ENCODE measurements at regions not wholly inside any gene's neighbourhood (a gene's known extent, or its start where the extent isn't known, plus 50 kb on each side); places are given as distances from the start of the nearest gene placed in this dataset.
"Not testable (repeated sequence)": the region's sequence is repeated elsewhere in the genome, so short reads cannot be mapped to it uniquely, and the experiment has no call there.

- Histone ChIP-seq H3K27me3 (no peaks in the 10 kb centered on the region), H3K27ac (no peak overlapping the region), H3K9me3 (no peaks in the 10 kb centered on the region), H3K4me1 (peaks cover 0 to 9% of the 10 kb centered on the region in 2 donors), H3K4me3 (no peak overlapping the region), H3K36me3 (no peaks in the 10 kb centered on the region)
- TF ChIP-seq CTCF (IDR thresholded peaks at IDR 0.05): no peak
- DNase-seq (ENCODE audit: low spot score): no peak
These were observed 60.9 kb upstream of the BMAL1 start for GRCh38 chr11:13216711-13217075.

- not testable (repeated sequence) for H3K4me1 ChIP-seq; H3K9me3 ChIP-seq; DNase-seq (ENCODE audit: low spot score); H3K27me3 ChIP-seq; H3K27ac ChIP-seq; H3K36me3 ChIP-seq; H3K4me3 ChIP-seq
These were observed 58.9 kb upstream of the BMAL1 start for GRCh38 chr11:13218685-13219084.

GRCh38 chr11:13220148-13220547 is 57.4 kb upstream of the BMAL1 start:
- DNase-seq (ENCODE audit: low spot score): no peak
- Histone ChIP-seq H3K27me3 (no peaks in the 10 kb centered on the region), H3K27ac (no peak overlapping the region), H3K4me3 (no peak overlapping the region), H3K4me1 (peaks cover 0 to 9% of the 10 kb centered on the region in 2 donors), H3K9me3 (no peaks in the 10 kb centered on the region), H3K36me3 (no peaks in the 10 kb centered on the region)
- TF ChIP-seq CTCF (IDR thresholded peaks at IDR 0.05): no peak

GRCh38 chr11:13221722-13222121 is 55.9 kb upstream of the BMAL1 start:
- H3K27me3 ChIP-seq: no peaks in the 10 kb centered on the region
- no peaks in the 10 kb centered on the region for H3K9me3 ChIP-seq
- H3K4me3 ChIP-seq: no peak overlapping the region
- H3K27ac ChIP-seq: no peak overlapping the region
- no peak for DNase-seq (ENCODE audit: low spot score)
- peaks cover 0 to under 1% of the 10 kb centered on the region in 2 donors for H3K4me1 ChIP-seq
- no peak for TF ChIP-seq CTCF (IDR thresholded peaks at IDR 0.05)
- no peaks in the 10 kb centered on the region for H3K36me3 ChIP-seq

GRCh38 chr11:13222285-13222684 is 55.3 kb upstream of the BMAL1 start:
- Histone ChIP-seq H3K4me3 (no peak overlapping the region), H3K36me3 (no peaks in the 10 kb centered on the region), H3K9me3 (no peaks in the 10 kb centered on the region)

GRCh38 chr11:13223112-13223511 is 54.5 kb upstream of the BMAL1 start:
- Histone ChIP-seq H3K4me1 (no peaks in the 10 kb centered on the region), H3K27me3 (no peaks in the 10 kb centered on the region), H3K27ac (no peak overlapping the region), H3K4me3 (no peak overlapping the region), H3K9me3 (no peaks in the 10 kb centered on the region), H3K36me3 (no peaks in the 10 kb centered on the region)
- no peak for TF ChIP-seq CTCF (IDR thresholded peaks at IDR 0.05)
- DNase-seq (ENCODE audit: low spot score): no peak

More at GRCh38 chr11:13222285-13222684, 55.3 kb upstream of the BMAL1 start:
- no peak overlapping the region for H3K27ac ChIP-seq
- TF ChIP-seq CTCF (IDR thresholded peaks at IDR 0.05): no peak
- no peak for DNase-seq (ENCODE audit: low spot score)
- no peaks in the 10 kb centered on the region for H3K4me1 ChIP-seq
- no peaks in the 10 kb centered on the region for H3K27me3 ChIP-seq
